ENCODE measurements at regions not wholly inside any gene's neighbourhood (a gene's known extent, or its start where the extent isn't known, plus 50 kb on each side); places are given as distances from the start of the nearest gene placed in this dataset.

GRCh38 chr2:196449083-196449482 lies 190.4 kb upstream of the CCDC150 start:
- no peak for TF ChIP-seq CTCF (IDR thresholded peaks at IDR 0.05)

GRCh38 chr2:196452758-196453157 lies 186.8 kb upstream of the CCDC150 start:
- Histone ChIP-seq H3K27ac (no peak overlapping the region), H3K27me3 (ENCODE audit: low read depth) (peaks cover 3% of the 10 kb centered on the region), H3K4me1 (no peaks in the 10 kb centered on the region), H3K9me3 (no peaks in the 10 kb centered on the region), H3K36me3 (no peaks in the 10 kb centered on the region), H3K4me3 (no peak overlapping the region)
- no peak for DNase-seq
- no peak for TF ChIP-seq CTCF (IDR thresholded peaks at IDR 0.05)
- ATAC-seq, result no peak
- intact Hi-C loops (cut with DNase I), result no loop called here

More at GRCh38 chr2:196449083-196449482, 190.4 kb upstream of the CCDC150 start:
- intact Hi-C loops (cut with DNase I), result no loop called here
- Histone ChIP-seq H3K27ac (no peak overlapping the region), H3K27me3 (ENCODE audit: low read depth) (no peaks in the 10 kb centered on the region), H3K4me3 (no peak overlapping the region), H3K36me3 (no peaks in the 10 kb centered on the region), H3K9me3 (no peaks in the 10 kb centered on the region), H3K4me1 (no peaks in the 10 kb centered on the region)
- no peak for DNase-seq
- no peak for ATAC-seq

- peaks cover 3% of the 10 kb centered on the region for H3K27me3 ChIP-seq (ENCODE audit: low read depth)
- no peaks in the 10 kb centered on the region for H3K9me3 ChIP-seq
- intact Hi-C loops (cut with DNase I), result no loop called here
- TF ChIP-seq CTCF (IDR thresholded peaks at IDR 0.05), result peak; percentile 54
- no peak overlapping the region for H3K4me3 ChIP-seq
- DNase-seq (no peak), ATAC-seq (peak in 1 of 2 donors; percentile 17)
- H3K27ac ChIP-seq, result no peak overlapping the region
- H3K4me1 ChIP-seq, result no peaks in the 10 kb centered on the region
- H3K36me3 ChIP-seq, result no peaks in the 10 kb centered on the region
These were observed 185.9 kb upstream of the CCDC150 start for GRCh38 chr2:196453613-196454047.

- no peak for ATAC-seq
- Histone ChIP-seq H3K27me3 (ENCODE audit: low read depth) (peaks cover 3% of the 10 kb centered on the region), H3K36me3 (no peaks in the 10 kb centered on the region), H3K27ac (no peak overlapping the region), H3K4me1 (no peaks in the 10 kb centered on the region), H3K4me3 (no peak overlapping the region), H3K9me3 (no peaks in the 10 kb centered on the region)
- TF ChIP-seq CTCF (IDR thresholded peaks at IDR 0.05), result no peak
- intact Hi-C loops (cut with DNase I), result no loop called here
- no peak for DNase-seq
These were observed 185.0 kb upstream of the CCDC150 start for GRCh38 chr2:196454492-196454891.

GRCh38 chr2:196459539-196459938 lies 180.0 kb upstream of the CCDC150 start:
- Histone ChIP-seq H3K27ac (no peak overlapping the region), H3K36me3 (no peaks in the 10 kb centered on the region), H3K4me3 (no peak overlapping the region), H3K4me1 (no peaks in the 10 kb centered on the region), H3K27me3 (ENCODE audit: low read depth) (peaks cover 3% of the 10 kb centered on the region), H3K9me3 (no peaks in the 10 kb centered on the region)
- DNase-seq, result no peak
- no peak for ATAC-seq
- no peak for TF ChIP-seq CTCF (IDR thresholded peaks at IDR 0.05)
- intact Hi-C loops (cut with DNase I), result no loop called here

GRCh38 chr2:196463706-196464105 lies 175.8 kb upstream of the CCDC150 start:
- intact Hi-C loops (cut with DNase I), result no loop called here
- no peak for TF ChIP-seq CTCF (IDR thresholded peaks at IDR 0.05)
- Histone ChIP-seq H3K4me1 (no peaks in the 10 kb centered on the region), H3K36me3 (no peaks in the 10 kb centered on the region), H3K27ac (no peak overlapping the region), H3K9me3 (no peaks in the 10 kb centered on the region), H3K27me3 (ENCODE audit: low read depth) (no peaks in the 10 kb centered on the region), H3K4me3 (no peak overlapping the region)
- ATAC-seq, result no peak
- no peak for DNase-seq

Measured in lower lobe of right lung (tissue), 2 donors.